ENCODE measurements at regions not wholly inside any gene's neighbourhood (a gene's known extent, or its start where the extent isn't known, plus 50 kb on each side); places are given as distances from the start of the nearest gene placed in this dataset.
A peak's percentile ranks its signal among the peaks of the same experiment; 100 is the strongest.

- no peak overlapping the region for H2BK5ac ChIP-seq (ENCODE audit: low read depth, low read length, poor library complexity, severe bottlenecking)
- no peak overlapping the region for H3K4me2 ChIP-seq (ENCODE audit: low read length, poor library complexity, severe bottlenecking)
- no peak overlapping the region for H3K4ac ChIP-seq (ENCODE audit: low read depth in 1 of 2, low read length in 2 of 2)
- H3K36me3 ChIP-seq (ENCODE audit: control insufficient read depth in 1 of 2, insufficient read depth in 2 of 2, low read depth in 1 of 2, low read length in 2 of 2), result no peaks in the 10 kb centered on the region
- no CpG with 5 or more reads among the region's 2 CpGs for WGBS
- no peak overlapping the region for H3K9ac ChIP-seq (ENCODE audit: low read length)
- no peaks in the 10 kb centered on the region for H3K9me3 ChIP-seq (ENCODE audit: control insufficient read depth, low read length)
- peaks cover 0 to 8% of the 10 kb centered on the region in 2 experiments for H3K27me3 ChIP-seq (ENCODE audit: control insufficient read depth in 1 of 2, insufficient read depth in 1 of 2, low read length in 2 of 2)
- no peak overlapping the region for H3K4me3 ChIP-seq (ENCODE audit: insufficient read depth in 1 of 2, low read depth in 1 of 2, low read length in 2 of 2)
- peaks cover 4% of the 10 kb centered on the region for H3K4me1 ChIP-seq (ENCODE audit: control insufficient read depth, insufficient read depth, low read depth, low read length)
- DNase-seq, result no peak
- no peak overlapping the region for H3K14ac ChIP-seq (ENCODE audit: low read length in 2 of 2)
- H3K27ac ChIP-seq (ENCODE audit: low read length, poor library complexity, severe bottlenecking), result no peak overlapping the region
- no peak overlapping the region for H4K91ac ChIP-seq (ENCODE audit: low read length)
- H2AFZ ChIP-seq (ENCODE audit: low read depth, low read length), result no peak overlapping the region
- H2BK12ac ChIP-seq (ENCODE audit: low read length in 2 of 2), result no peak overlapping the region
- H3K79me1 ChIP-seq (replicated peaks; ENCODE audit: low read length, poor library complexity, severe bottlenecking), result no peaks in the 10 kb centered on the region
- no peak overlapping the region for H2AK5ac ChIP-seq (ENCODE audit: low read length, severe bottlenecking)
- H2BK120ac ChIP-seq (ENCODE audit: low read depth, low read length), result no peak overlapping the region
- no peak overlapping the region for H4K8ac ChIP-seq (ENCODE audit: low read length)
- H3K18ac ChIP-seq (ENCODE audit: low read depth in 1 of 2, low read length in 2 of 2), result no peak overlapping the region
- no peak overlapping the region for H3K23ac ChIP-seq (ENCODE audit: low read length in 2 of 2)
- no peak overlapping the region for H2BK15ac ChIP-seq (ENCODE audit: low read depth, poor library complexity, severe bottlenecking)
Observed at GRCh38 chr13:40171566-40171965, 494.9 kb downstream of the FOXO1 start.

- H3K9me3 ChIP-seq (ENCODE audit: control insufficient read depth, low read length), result no peaks in the 10 kb centered on the region
- H2BK12ac ChIP-seq (ENCODE audit: low read length in 2 of 2), result no peak overlapping the region
- H3K4me1 ChIP-seq (ENCODE audit: control insufficient read depth, insufficient read depth, low read depth, low read length), result peaks cover 4% of the 10 kb centered on the region
- H3K27ac ChIP-seq (ENCODE audit: low read length, poor library complexity, severe bottlenecking), result no peak overlapping the region
- H4K91ac ChIP-seq (ENCODE audit: low read length), result no peak overlapping the region
- H3K4me2 ChIP-seq (ENCODE audit: low read length, poor library complexity, severe bottlenecking), result no peak overlapping the region
- no peak overlapping the region for H3K9ac ChIP-seq (ENCODE audit: low read length)
- no peak for DNase-seq
- no peaks in the 10 kb centered on the region for H3K79me1 ChIP-seq (replicated peaks; ENCODE audit: low read length, poor library complexity, severe bottlenecking)
- no peak overlapping the region for H2BK120ac ChIP-seq (ENCODE audit: low read depth, low read length)
- H3K27me3 ChIP-seq (ENCODE audit: control insufficient read depth in 1 of 2, insufficient read depth in 1 of 2, low read length in 2 of 2), result peaks cover 0 to 8% of the 10 kb centered on the region in 2 experiments
- no peak overlapping the region for H3K4me3 ChIP-seq (ENCODE audit: insufficient read depth in 1 of 2, low read depth in 1 of 2, low read length in 2 of 2)
- WGBS, result 33% methylated on average over 32 of the region's 32 CpGs
- no peaks in the 10 kb centered on the region for H3K36me3 ChIP-seq (ENCODE audit: control insufficient read depth in 1 of 2, insufficient read depth in 2 of 2, low read depth in 1 of 2, low read length in 2 of 2)
- H4K8ac ChIP-seq (ENCODE audit: low read length), result peak overlapping the region; percentile 10
- H3K14ac ChIP-seq (ENCODE audit: low read length in 2 of 2), result no peak overlapping the region
- peak overlapping the region; percentile 80 for H2BK15ac ChIP-seq (ENCODE audit: low read depth, poor library complexity, severe bottlenecking)
- H3K4ac ChIP-seq (ENCODE audit: low read depth in 1 of 2, low read length in 2 of 2), result peak overlapping the region in 1 of 2 experiments; percentile 40
- H2AFZ ChIP-seq (ENCODE audit: low read depth, low read length), result peak overlapping the region; percentile 15
- no peak overlapping the region for H2AK5ac ChIP-seq (ENCODE audit: low read length, severe bottlenecking)
- peak overlapping the region; percentile 41 to 72 for H3K18ac ChIP-seq (ENCODE audit: low read depth in 1 of 2, low read length in 2 of 2)
- H2BK5ac ChIP-seq (ENCODE audit: low read depth, low read length, poor library complexity, severe bottlenecking), result no peak overlapping the region
- H3K23ac ChIP-seq (ENCODE audit: low read length in 2 of 2), result no peak overlapping the region
Observed at GRCh38 chr13:40172149-40172591, 494.3 kb downstream of the FOXO1 start.

GRCh38 chr13:40172878-40173277 is 493.6 kb downstream of the FOXO1 start:
- WGBS, result 88% methylated on average over 7 of the region's 7 CpGs
- H2BK5ac ChIP-seq (ENCODE audit: low read depth, low read length, poor library complexity, severe bottlenecking), result no peak overlapping the region

GRCh38 chr13:40175639-40176038 is 490.8 kb downstream of the FOXO1 start:
- Histone ChIP-seq H3K4me2 (ENCODE audit: low read length, poor library complexity, severe bottlenecking) (no peak overlapping the region), H3K4me3 (ENCODE audit: insufficient read depth in 1 of 2, low read depth in 1 of 2, low read length in 2 of 2) (no peak overlapping the region)

More at GRCh38 chr13:40172878-40173277, 493.6 kb downstream of the FOXO1 start:
- no peak overlapping the region for H3K14ac ChIP-seq (ENCODE audit: low read length in 2 of 2)
- H4K91ac ChIP-seq (ENCODE audit: low read length), result no peak overlapping the region
- H2BK15ac ChIP-seq (ENCODE audit: low read depth, poor library complexity, severe bottlenecking), result no peak overlapping the region
- no peak overlapping the region for H3K23ac ChIP-seq (ENCODE audit: low read length in 2 of 2)
- peaks cover 4% of the 10 kb centered on the region for H3K4me1 ChIP-seq (ENCODE audit: control insufficient read depth, insufficient read depth, low read depth, low read length)
- H2AFZ ChIP-seq (ENCODE audit: low read depth, low read length), result no peak overlapping the region
- DNase-seq, result no peak
- H3K9me3 ChIP-seq (ENCODE audit: control insufficient read depth, low read length), result no peaks in the 10 kb centered on the region
- no peak overlapping the region for H2AK5ac ChIP-seq (ENCODE audit: low read length, severe bottlenecking)
- H3K9ac ChIP-seq (ENCODE audit: low read length), result no peak overlapping the region
- H3K4ac ChIP-seq (ENCODE audit: low read depth in 1 of 2, low read length in 2 of 2), result no peak overlapping the region
- no peaks in the 10 kb centered on the region for H3K79me1 ChIP-seq (replicated peaks; ENCODE audit: low read length, poor library complexity, severe bottlenecking)
- H3K18ac ChIP-seq (ENCODE audit: low read depth in 1 of 2, low read length in 2 of 2), result no peak overlapping the region
- no peak overlapping the region for H4K8ac ChIP-seq (ENCODE audit: low read length)
- H3K4me3 ChIP-seq (ENCODE audit: insufficient read depth in 1 of 2, low read depth in 1 of 2, low read length in 2 of 2), result no peak overlapping the region
- H3K27ac ChIP-seq (ENCODE audit: low read length, poor library complexity, severe bottlenecking), result no peak overlapping the region
- no peak overlapping the region for H2BK120ac ChIP-seq (ENCODE audit: low read depth, low read length)
- H3K4me2 ChIP-seq (ENCODE audit: low read length, poor library complexity, severe bottlenecking), result no peak overlapping the region
- no peaks in the 10 kb centered on the region for H3K36me3 ChIP-seq (ENCODE audit: control insufficient read depth in 1 of 2, insufficient read depth in 2 of 2, low read depth in 1 of 2, low read length in 2 of 2)
- H2BK12ac ChIP-seq (ENCODE audit: low read length in 2 of 2), result no peak overlapping the region
- H3K27me3 ChIP-seq (ENCODE audit: control insufficient read depth in 1 of 2, insufficient read depth in 1 of 2, low read length in 2 of 2), result peaks cover 0 to 8% of the 10 kb centered on the region in 2 experiments

More at GRCh38 chr13:40175639-40176038, 490.8 kb downstream of the FOXO1 start:
- Histone ChIP-seq H3K9ac (ENCODE audit: low read length) (no peak overlapping the region), H3K4ac (ENCODE audit: low read depth in 1 of 2, low read length in 2 of 2) (no peak overlapping the region), H2BK120ac (ENCODE audit: low read depth, low read length) (no peak overlapping the region), H3K79me1 (replicated peaks; ENCODE audit: low read length, poor library complexity, severe bottlenecking) (no peaks in the 10 kb centered on the region), H4K91ac (ENCODE audit: low read length) (no peak overlapping the region), H2BK15ac (ENCODE audit: low read depth, poor library complexity, severe bottlenecking) (no peak overlapping the region), H3K36me3 (ENCODE audit: control insufficient read depth in 1 of 2, insufficient read depth in 2 of 2, low read depth in 1 of 2, low read length in 2 of 2) (no peaks in the 10 kb centered on the region), H2BK12ac (ENCODE audit: low read length in 2 of 2) (no peak overlapping the region), H3K4me1 (ENCODE audit: control insufficient read depth, insufficient read depth, low read depth, low read length) (peaks cover 10% of the 10 kb centered on the region), H3K9me3 (ENCODE audit: control insufficient read depth, low read length) (no peaks in the 10 kb centered on the region), H4K8ac (ENCODE audit: low read length) (no peak overlapping the region), H2AFZ (ENCODE audit: low read depth, low read length) (no peak overlapping the region), H3K18ac (ENCODE audit: low read depth in 1 of 2, low read length in 2 of 2) (no peak overlapping the region), H2BK5ac (ENCODE audit: low read depth, low read length, poor library complexity, severe bottlenecking) (no peak overlapping the region), H2AK5ac (ENCODE audit: low read length, severe bottlenecking) (no peak overlapping the region), H3K27ac (ENCODE audit: low read length, poor library complexity, severe bottlenecking) (no peak overlapping the region), H3K27me3 (ENCODE audit: control insufficient read depth in 1 of 2, insufficient read depth in 1 of 2, low read length in 2 of 2) (peaks cover 0 to 8% of the 10 kb centered on the region in 2 experiments), H3K23ac (ENCODE audit: low read length in 2 of 2) (no peak overlapping the region), H3K14ac (ENCODE audit: low read length in 2 of 2) (no peak overlapping the region)
- no peak for DNase-seq
